IPS-NIHi7 (cell line): ENCODE measurements at regions not wholly inside any gene's neighbourhood (a gene's known extent, or its start where the extent isn't known, plus 50 kb on each side); places are given as distances from the start of the nearest gene placed in this dataset.
"Not testable (repeated sequence)": the region's sequence is repeated elsewhere in the genome, so short reads cannot be mapped to it uniquely, and the experiment has no call there.

ENCODE experiments used
- DNase-seq: peaks from one replicate; pipeline ENCODE4 v3.0.0; 2012; ENCODE audit warnings: mixed read lengths; ENCODE audit errors: extremely low spot score

DNA sequence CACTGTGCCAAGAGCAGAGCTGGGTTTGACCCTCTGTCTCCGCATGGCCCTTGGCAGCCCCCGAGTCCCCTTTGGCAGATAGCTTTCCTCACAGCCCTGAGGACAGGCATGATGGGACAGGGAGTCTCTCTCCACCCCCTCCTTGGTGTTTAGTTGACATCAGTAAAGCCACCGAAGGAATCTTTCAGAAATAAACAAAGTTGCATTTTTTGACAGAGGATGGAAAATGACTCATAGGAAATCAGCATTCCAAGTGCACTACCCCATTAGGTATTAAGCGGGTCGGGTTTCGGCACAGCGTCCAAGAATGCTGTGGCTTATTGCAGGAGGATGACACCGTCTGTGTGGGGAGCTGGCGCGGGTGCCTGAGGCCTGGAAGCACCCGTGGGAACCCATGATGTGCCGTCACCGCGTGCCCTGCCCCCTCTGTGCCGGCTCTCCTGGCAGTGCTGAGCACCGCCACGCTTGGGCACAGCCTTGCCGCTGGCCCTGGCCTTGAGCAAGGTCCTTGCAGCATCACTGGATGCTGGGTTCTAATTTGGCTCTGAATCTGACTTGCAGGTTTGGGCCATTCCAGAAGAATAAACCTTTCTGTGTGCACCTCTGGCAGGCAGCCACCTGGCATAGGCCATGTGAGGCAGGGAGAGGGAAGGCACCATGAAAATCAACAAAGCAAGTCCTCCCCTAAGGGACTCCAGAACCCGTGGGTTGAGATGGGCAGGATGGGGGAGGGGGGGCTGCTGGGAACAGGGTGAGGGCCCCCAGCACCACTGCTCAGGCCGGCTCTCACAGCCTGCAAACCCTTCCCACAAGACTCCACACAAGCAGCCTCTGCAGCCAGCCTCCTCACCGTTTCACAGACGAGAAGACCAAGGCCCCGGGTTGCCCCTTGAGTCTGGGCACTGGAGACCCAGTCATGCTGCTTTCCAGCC is 50.5 kb upstream of the ZNF469 start:
- DNase-seq: no peak

DNA sequence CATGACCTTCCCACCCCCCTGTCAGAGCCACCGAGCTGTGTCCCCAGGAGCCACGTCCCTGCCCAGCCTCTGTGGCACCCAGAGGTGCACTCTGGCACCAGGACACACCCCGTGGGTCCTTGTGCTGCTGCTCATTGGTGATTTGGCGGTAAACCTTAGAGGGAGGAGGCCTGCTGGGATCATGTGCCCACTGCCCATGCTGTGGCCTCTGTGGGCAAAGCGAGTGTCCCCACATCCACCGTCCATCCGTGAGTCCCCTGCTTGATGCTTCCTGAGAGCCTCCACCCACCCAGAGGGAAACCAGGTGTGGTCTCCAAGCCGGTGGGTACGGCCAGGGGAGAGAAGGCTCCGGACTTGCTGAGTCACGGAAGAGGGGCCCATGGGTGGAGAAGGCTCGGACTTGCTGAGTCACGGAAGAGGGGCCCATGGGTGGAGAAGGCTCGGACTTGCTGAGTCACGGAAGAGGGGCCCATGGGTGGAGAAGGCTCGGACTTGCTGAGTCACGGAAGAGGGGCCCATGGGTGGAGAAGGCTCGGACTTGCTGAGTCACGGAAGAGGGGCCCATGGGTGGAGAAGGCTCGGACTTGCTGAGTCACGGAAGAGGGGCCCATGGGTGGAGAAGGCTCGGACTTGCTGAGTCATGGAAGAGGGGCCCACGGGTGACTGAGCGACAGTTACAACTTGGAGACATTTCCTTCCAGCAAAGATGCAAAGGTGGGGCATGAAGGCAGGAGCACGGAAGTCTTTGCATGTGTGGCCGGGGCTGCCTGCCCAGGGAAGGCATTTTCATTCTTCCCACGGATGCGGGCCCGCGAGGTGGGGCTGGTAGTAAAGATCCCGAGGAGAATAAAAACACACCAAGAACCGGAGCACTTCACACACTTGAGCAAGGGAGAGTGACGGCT is 49.6 kb upstream of the ZNF469 start:
- not testable (repeated sequence) for DNase-seq
